Middle frontal gyrus (tissue), 1 donor: ENCODE measurements at regions not wholly inside any gene's neighbourhood (a gene's known extent, or its start where the extent isn't known, plus 50 kb on each side); places are given as distances from the start of the nearest gene placed in this dataset.

Experiments
- DNase-seq: peaks from one replicate; pipeline ENCODE4 v3.0.0-alpha.2; 2015; ENCODE audit warnings: low spot score; ENCODE audit errors: extremely low spot score

- no peak for DNase-seq
Observed at GRCh38 chr5:15447209-15447608, 52.8 kb upstream of the FBXL7 start.

- DNase-seq: no peak
Observed at GRCh38 chr5:15446552-15446951, 53.4 kb upstream of the FBXL7 start.

DNA sequence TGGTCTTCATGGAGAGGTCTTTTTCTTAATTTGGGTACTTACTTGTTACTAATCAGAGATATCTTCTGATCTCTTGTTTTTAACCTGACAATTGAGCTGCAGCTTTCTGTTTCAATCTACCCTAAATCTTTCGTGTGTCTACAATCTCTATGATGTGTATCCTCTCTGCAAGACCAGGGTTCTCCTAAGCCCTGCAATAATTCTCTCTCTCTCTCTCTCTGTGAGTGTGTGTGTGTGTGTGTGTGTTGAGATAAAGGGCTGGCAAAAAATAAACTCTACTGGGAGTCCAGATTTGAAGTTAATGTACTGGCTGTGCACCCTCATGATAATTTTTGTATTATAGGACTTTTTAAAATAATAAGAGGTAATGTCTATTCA lies 57.8 kb upstream of the FBXL7 start:
- DNase-seq: no peak

GRCh38 chr5:15441433-15442192 lies 58.4 kb upstream of the FBXL7 start:
- no peak for DNase-seq

GRCh38 chr5:15440434-15440833 lies 59.5 kb upstream of the FBXL7 start:
- no peak for DNase-seq

- DNase-seq: no peak
Observed at GRCh38 chr5:15439801-15440200, 60.2 kb upstream of the FBXL7 start.

DNA sequence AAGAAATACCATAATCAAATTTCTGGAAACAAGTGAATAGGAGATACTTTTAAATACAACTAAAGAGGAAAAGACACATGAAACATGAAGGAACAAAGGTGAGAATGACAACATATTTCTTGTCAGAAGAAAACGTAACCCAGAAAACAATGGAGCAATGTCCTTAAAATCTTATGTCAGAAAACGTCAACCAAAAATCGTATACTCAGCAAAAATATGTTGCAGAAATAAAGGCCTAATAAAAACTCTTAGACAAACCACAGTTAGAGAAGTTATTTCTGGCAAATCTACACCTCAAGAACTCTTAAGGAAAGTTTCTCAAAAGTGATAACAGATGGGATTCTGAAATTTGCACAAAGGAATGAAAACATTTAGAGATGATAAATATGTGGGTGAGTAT lies 66.3 kb upstream of the FBXL7 start:
- DNase-seq: no peak

- no peak for DNase-seq
Observed at GRCh38 chr5:15431923-15432322, 68.1 kb upstream of the FBXL7 start.

DNA sequence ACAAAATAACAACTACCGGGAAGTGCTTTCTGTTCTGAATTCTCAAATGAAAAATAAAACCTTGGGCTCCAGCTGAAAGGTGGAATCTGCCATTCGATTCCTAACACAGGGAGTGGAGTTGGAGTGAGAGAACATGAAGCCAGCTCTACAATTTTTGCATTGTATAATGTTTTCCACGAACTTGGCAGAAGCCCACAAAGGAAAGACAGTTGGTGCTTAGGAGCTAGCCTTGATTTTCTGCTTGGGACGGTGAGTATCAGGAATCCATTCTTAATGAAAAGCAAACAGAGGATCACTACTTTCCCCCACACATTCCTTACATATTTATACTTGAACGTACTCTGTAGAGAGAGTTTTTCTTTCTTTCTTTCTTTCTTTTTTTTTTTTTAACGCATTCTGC lies 74.2 kb upstream of the FBXL7 start:
- no peak for DNase-seq

DNA sequence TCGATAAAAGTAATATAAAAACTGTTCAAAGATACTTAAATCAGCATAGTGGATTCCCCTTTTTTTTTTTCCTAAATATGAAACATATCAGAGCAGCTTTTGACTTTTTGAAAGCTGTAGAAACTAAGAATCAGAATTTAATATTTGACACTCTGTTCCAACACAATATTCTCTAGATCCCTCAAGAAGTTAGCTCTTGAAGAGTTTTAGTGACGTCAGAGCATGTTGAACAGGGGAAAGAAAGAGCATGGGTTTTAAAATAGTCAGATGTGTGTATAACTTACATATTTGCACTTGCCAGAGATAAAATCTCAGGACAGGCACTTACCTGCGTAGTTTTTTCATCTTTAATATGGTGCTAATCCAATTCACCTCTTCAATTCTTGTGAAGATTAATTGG lies 75.2 kb upstream of the FBXL7 start:
- no peak for DNase-seq

DNA sequence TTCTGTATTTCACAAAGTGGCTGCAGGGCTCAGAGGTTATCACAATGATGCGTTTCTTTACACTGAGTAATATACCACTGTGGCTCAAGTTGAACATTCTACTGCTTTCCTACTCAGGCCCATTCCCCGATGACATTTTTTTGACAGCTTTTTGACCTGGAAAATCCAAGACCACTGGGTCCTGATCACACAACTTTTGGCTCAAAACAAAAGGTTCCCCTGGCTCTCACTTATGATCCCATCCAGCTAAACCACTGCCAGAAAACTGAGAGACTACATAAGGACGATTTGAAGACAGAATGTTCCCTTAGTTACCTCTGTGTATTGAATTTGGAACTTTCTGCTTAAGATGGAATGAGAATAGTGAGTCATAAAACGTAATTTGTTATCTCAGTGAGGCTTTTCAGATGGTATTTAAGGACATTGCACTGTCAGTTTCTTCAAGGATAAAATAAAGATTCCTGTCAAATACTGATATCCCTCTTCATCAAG lies 78.0 kb upstream of the FBXL7 start:
- DNase-seq: no peak

GRCh38 chr5:15421381-15421780 lies 78.6 kb upstream of the FBXL7 start:
- DNase-seq: no peak

- no peak for DNase-seq
Observed at GRCh38 chr5:15420201-15420600, 79.8 kb upstream of the FBXL7 start.

- DNase-seq: no peak
Observed at GRCh38 chr5:15417156-15417555, 82.8 kb upstream of the FBXL7 start.

- no peak for DNase-seq
Observed at GRCh38 chr5:15406478-15406877, 93.5 kb upstream of the FBXL7 start.

DNA sequence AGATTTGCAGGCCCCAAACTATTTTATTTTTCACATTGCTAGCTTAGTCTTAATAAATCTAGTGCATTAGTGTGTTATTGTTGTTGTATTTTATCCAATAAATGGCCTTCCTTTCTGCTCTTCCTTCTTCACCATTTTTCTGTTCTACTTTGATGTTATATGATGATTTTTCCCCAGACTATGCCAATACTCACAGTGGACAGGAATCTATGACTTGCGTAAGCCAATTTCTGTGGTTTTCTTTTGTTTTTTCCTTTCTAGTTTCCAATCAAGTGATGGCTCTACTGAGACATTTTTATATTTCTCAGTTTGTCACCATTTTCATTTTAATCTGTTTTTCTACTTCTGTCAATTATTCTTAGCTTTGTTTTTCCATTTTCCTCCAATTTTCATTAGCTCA lies 106.8 kb upstream of the FBXL7 start:
- DNase-seq: no peak

- no peak for DNase-seq
Observed at GRCh38 chr5:15391704-15392397, 108.1 kb upstream of the FBXL7 start.

DNA sequence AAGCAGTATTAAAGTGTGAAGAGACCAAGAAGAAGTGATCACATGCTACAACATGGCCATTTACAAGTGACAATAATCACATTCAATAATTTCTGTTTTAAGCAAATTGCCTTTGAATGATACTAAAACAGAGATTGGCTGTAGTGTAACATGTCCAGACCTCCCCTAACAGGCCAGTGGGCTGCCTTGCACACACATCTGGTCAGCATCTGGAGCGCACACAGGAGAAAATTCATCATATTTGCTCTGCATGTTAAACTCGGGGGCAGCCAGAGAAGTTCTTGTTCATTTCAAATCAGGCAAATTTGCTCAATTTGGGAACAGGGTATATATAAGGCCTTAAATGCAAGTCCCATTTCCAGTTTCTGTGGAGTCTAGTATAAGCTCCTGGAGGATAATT lies 111.1 kb upstream of the FBXL7 start:
- no peak for DNase-seq

DNA sequence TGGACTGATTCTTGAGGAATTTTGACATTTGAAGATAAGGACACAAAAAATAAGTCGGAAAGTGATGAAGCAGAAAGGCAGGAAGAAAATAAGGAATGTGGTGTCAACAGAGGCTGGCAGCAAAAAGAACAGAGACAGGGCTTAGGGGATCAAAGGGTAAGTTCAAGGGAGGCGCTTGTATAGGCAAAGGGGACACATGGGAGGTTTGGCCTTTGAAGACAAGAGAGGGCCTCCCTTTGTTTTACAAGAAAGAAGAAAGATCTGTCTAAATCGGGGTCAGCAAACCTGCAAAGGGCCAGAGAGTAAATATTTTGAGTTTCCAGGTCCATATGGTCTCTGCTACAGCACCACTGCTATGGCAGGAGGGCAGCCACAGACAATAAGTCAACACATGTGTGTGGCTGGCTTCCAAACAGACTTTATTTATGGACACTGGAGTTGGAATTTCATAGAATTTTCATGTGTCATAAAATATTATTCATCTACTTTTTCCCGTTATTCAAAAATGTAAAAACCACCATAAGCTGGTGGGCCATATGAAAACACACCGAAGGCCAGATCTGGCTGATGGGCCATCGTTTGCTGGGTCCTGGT lies 112.0 kb upstream of the FBXL7 start:
- no peak for DNase-seq

DNA sequence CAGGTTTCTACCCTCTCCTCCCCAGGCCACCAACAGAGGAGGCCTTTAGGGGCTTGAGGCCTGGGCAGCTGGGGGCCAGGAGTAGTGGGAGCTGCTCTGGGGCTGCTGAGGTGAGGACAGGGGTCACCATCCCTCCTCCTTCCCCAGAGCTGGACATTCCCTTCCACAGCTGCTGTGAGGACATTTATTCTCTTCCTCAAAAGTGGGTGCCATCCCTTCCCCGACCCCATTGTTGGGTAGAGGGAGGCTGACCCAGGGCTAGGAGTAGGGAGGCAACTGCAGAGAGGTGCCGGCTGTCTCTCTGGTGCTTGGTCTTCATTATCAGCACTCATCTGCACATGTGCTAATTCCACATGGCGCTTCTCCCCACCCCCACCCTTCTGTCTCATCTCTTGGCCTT lies 113.9 kb upstream of the FBXL7 start:
- no peak for DNase-seq

GRCh38 chr5:15385553-15385952 lies 114.4 kb upstream of the FBXL7 start:
- DNase-seq: no peak

DNA sequence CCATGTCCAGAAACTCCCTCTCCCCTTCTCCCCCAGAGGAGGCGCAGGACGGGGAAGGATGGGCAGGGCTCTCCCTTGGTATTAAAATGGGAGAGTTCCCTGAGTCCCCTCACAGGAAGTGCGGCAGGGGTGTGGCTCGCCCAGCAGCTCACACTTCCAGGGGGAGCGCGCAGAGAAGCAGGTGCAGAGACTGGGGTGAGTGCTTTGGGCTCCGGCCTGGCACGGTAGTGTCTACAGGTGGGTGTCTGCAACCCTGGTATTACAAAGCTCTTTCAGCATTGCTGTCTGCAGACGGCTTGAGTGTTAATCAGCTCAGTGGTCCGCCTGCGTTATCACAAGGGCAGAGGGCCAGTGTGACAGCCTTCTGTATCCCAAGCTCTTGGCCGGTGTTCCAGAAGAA lies 114.9 kb upstream of the FBXL7 start:
- DNase-seq: no peak

DNA sequence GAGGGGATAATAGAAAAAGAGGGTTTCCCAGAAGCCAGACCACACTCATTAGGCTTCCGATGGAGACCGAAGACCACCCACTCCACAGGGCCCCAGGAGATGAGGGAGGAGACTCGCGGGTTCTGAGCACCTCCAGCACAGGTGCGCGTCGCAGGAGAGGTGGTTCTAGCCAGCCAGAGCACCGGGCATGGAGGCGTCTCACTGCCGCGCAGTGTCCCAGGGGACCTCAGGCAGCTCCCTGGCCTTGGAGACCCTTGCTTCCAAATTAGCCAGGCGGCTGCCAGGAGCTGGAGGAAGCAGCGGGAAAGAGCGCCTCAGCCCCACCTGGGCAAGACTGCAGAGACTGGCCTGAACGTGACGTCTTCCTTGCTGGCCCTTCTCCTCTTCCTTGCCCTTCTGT lies 115.4 kb upstream of the FBXL7 start:
- DNase-seq: no peak
